Body of pancreas (tissue), 4 donors: ENCODE measurements at regions not wholly inside any gene's neighbourhood (a gene's known extent, or its start where the extent isn't known, plus 50 kb on each side); places are given as distances from the start of the nearest gene placed in this dataset.
"Not testable (repeated sequence)": the region's sequence is repeated elsewhere in the genome, so short reads cannot be mapped to it uniquely, and the experiment has no call there.

Source experiments
- ATAC-seq: fragments of 150-250 bp; one replicate; pipeline ENCODE4 v1.9.1; 2016
- DNase-seq, 4 donors: peaks; one replicate each; pipeline ENCODE4 v3.0.0-alpha.2; 2019
- H3K27ac ChIP-seq, 4 donors: fragments of 200-600 bp; sonication (generic); 1 replicate in 3 of 4; 2 replicates in 1 of 4; pipeline versions ENCODE4 v1.5.1 to v1.6.1; 2016 to 2019; ENCODE audit warnings: mild to moderate bottlenecking in 1 of 4, mixed read lengths in 1 of 4, moderate library complexity in 1 of 4
- H3K27me3 ChIP-seq, 2 donors: fragments of 200-600 bp; sonication (generic); one replicate each; pipeline ENCODE4 v1.6.0; 2016; ENCODE audit warnings: mild to moderate bottlenecking in 1 of 2
- H3K36me3 ChIP-seq, 2 donors: fragments of 200-600 bp; sonication (generic); replicated peaks in 1 of 2; 2 replicates each; pipeline ENCODE4 v1.5.1; 2016; ENCODE audit warnings: low read depth in 2 of 2; ENCODE audit not compliant: insufficient read depth in 1 of 2
- H3K4me1 ChIP-seq: fragments of 200-600 bp; sonication (generic); one replicate; pipeline ENCODE4 v1.6.0; 2016
- H3K4me3 ChIP-seq, 2 donors: fragments of 200-600 bp; sonication (generic); 1 replicate in 1 of 2; 2 replicates in 1 of 2; pipeline ENCODE4 v1.5.1; 2016 to 2019
- H3K9me3 ChIP-seq, 3 donors: fragments of 200-600 bp; sonication (generic); 1 replicate in 2 of 3; 2 replicates in 1 of 3; pipeline ENCODE4 v1.5.1; 2016
- CTCF ChIP-seq, 7 experiments: fragments of 450-650 bp in 4 of 7; fragments of 200-600 bp in 3 of 7; sonication (generic) in 3 of 7; IDR thresholded peaks; one replicate each; pipeline ENCODE4 v1.5.1; 2016 to 2019; ENCODE audit warnings: antibody characterized with exemption in 7 of 7
- POLR2A ChIP-seq, 3 donors: fragments of 450-650 bp; IDR thresholded peaks; one replicate each; pipeline ENCODE4 v1.6.1; 2016; ENCODE audit warnings: antibody characterized with exemption in 3 of 3, mild to moderate bottlenecking in 2 of 3
- WGBS, 2 donors: methylation state at CpG; one replicate each; pipeline ENCODE4 v1.1.5; 2017; 5-methylcytosine and 5-hydroxymethylcytosine counted together
- intact Hi-C: fragments of 100-400 bp; cut with DNase I; formaldehyde crosslinking; loops from one replicate; pipeline ENCODE4 v1.15.1; 2023

- DNase-seq (no peak), ATAC-seq (no peak)
- H3K4me1 ChIP-seq, result no peaks in the 10 kb centered on the region
- H3K27me3 ChIP-seq, result no peaks in the 10 kb centered on the region
- H3K27ac ChIP-seq, result no peak overlapping the region
- H3K9me3 ChIP-seq, result no peaks in the 10 kb centered on the region
- intact Hi-C loops, result no loop called here
- H3K36me3 ChIP-seq, result no peaks in the 10 kb centered on the region
- TF ChIP-seq POLR2A (IDR thresholded peaks at IDR 0.05) (no peak), CTCF (IDR thresholded peaks at IDR 0.05) (no peak)
- no peak overlapping the region for H3K4me3 ChIP-seq
- 53 to 57% methylated on average over 6 of the region's 6 CpGs for WGBS, 2 donors
Measured at GRCh38 chr13:37288057-37288720, 182.7 kb upstream of the CSNK1A1L start.

- ATAC-seq, intact Hi-C loops, H3K4me1 ChIP-seq, H3K4me3 ChIP-seq, H3K27ac ChIP-seq, DNase-seq, H3K9me3 ChIP-seq, H3K36me3 ChIP-seq, H3K27me3 ChIP-seq: not testable (repeated sequence)
- WGBS, 2 donors, result 100% methylated on average over 1 of the region's 28 CpGs; no CpG with 5 or more reads in 1 of the 2 donors
Measured at GRCh38 chr13:37280231-37280630, 174.8 kb upstream of the CSNK1A1L start.

- ATAC-seq (no peak), DNase-seq (no peak)
- Histone ChIP-seq H3K36me3 (no peaks in the 10 kb centered on the region), H3K9me3 (no peaks in the 10 kb centered on the region), H3K27ac (no peak overlapping the region), H3K4me3 (no peak overlapping the region), H3K4me1 (no peaks in the 10 kb centered on the region), H3K27me3 (no peaks in the 10 kb centered on the region)
- TF ChIP-seq POLR2A (IDR thresholded peaks at IDR 0.05) (no peak), CTCF (IDR thresholded peaks at IDR 0.05) (no peak)
- intact Hi-C loops, result no loop called here
- 47 to 49% methylated on average over 3 of the region's 3 CpGs for WGBS, 2 donors
Measured at GRCh38 chr13:37277435-37278144, 172.1 kb upstream of the CSNK1A1L start.

- Histone ChIP-seq H3K27me3 (no peaks in the 10 kb centered on the region), H3K9me3 (no peaks in the 10 kb centered on the region), H3K27ac (no peak overlapping the region), H3K36me3 (no peaks in the 10 kb centered on the region), H3K4me1 (no peaks in the 10 kb centered on the region), H3K4me3 (no peak overlapping the region)
- TF ChIP-seq CTCF (IDR thresholded peaks at IDR 0.05), result no peak
- no peak for TF ChIP-seq POLR2A (IDR thresholded peaks at IDR 0.05)
- intact Hi-C loops, result no loop called here
- ATAC-seq, result no peak
- 100% methylated on average over 1 of the region's 1 CpG for WGBS, 2 donors
- no peak for DNase-seq
Measured at GRCh38 chr13:37277007-37277406, 171.5 kb upstream of the CSNK1A1L start.

- no peak overlapping the region for H3K27ac ChIP-seq
- H3K4me3 ChIP-seq, result no peak overlapping the region
- no peaks in the 10 kb centered on the region for H3K4me1 ChIP-seq
- DNase-seq (no peak), ATAC-seq (no peak)
- intact Hi-C loops, result no loop called here
- H3K36me3 ChIP-seq, result no peaks in the 10 kb centered on the region
- 67 to 73% methylated on average over 6 of the region's 6 CpGs for WGBS, 2 donors
- H3K27me3 ChIP-seq, result no peaks in the 10 kb centered on the region
- TF ChIP-seq CTCF (IDR thresholded peaks at IDR 0.05) (no peak), POLR2A (IDR thresholded peaks at IDR 0.05) (no peak)
- no peaks in the 10 kb centered on the region for H3K9me3 ChIP-seq
Measured at GRCh38 chr13:37274569-37275497, 169.4 kb upstream of the CSNK1A1L start.
